SK-N-SH (cell line): ENCODE measurements at regions not wholly inside any gene's neighbourhood (a gene's known extent, or its start where the extent isn't known, plus 50 kb on each side); places are given as distances from the start of the nearest gene placed in this dataset.

Experiments
- CTCF ChIA-PET: fragments of 300-600, 350-600 bp; formaldehyde crosslinking; extraction: SDS; loops from one replicate; lab custom pipeline; 2021; lab: Yijun Ruan, JAX
- POLR2A ChIA-PET: fragments of 350-600 bp; sonication (Branson Sonifier 250); formaldehyde crosslinking; extraction: SDS; loops from one replicate; lab custom pipeline; 2020; ENCODE audit warnings: antibody characterized with exemption, inconsistent platforms; lab: Yijun Ruan, JAX
- DNase-seq: peaks from one replicate; pipeline ENCODE4 v3.0.0; 2012
- H2AFZ ChIP-seq: fragments of 200-600 bp; sonication (generic); 2 replicates; pipeline ENCODE4 v1.8.1; 2016; ENCODE audit warnings: antibody characterized with exemption, mild to moderate bottlenecking, low read depth
- H3F3A ChIP-seq: fragments of 200-600 bp; sonication (generic); replicated peaks from 2 replicates; pipeline ENCODE3; 2016; ENCODE audit warnings: antibody characterized with exemption, mild to moderate bottlenecking; ENCODE audit not compliant: insufficient read depth
- H3K27ac ChIP-seq, 2 experiments: fragments of 200-500 bp in 1 of 2; fragments of 200-600 bp in 1 of 2; sonication (Bioruptor generic) in 1 of 2; sonication (generic), shearing (Covaris generic) in 1 of 2; 2 replicates each; pipeline versions ENCODE4 v1.5.1 to v1.6.1; 2014 to 2016; ENCODE audit warnings: low read depth in 2 of 2, inconsistent platforms in 1 of 2, low read length in 1 of 2, mild to moderate bottlenecking in 1 of 2, mixed read lengths in 1 of 2
- H3K27me3 ChIP-seq: fragments of 200-600 bp; sonication (generic), shearing (Covaris generic); 2 replicates; pipeline ENCODE4 v1.6.1; 2016; ENCODE audit warnings: mixed run types; ENCODE audit not compliant: insufficient read depth
- H3K36me3 ChIP-seq, 2 experiments: fragments of 200-500 bp in 1 of 2; fragments of 200-600 bp in 1 of 2; sonication (Bioruptor generic) in 1 of 2; sonication (generic) in 1 of 2; replicated peaks in 1 of 2; 2 replicates each; pipeline versions ENCODE3 to v1.5.1; 2014 to 2016; ENCODE audit warnings: low read length in 1 of 2, mild to moderate bottlenecking in 1 of 2; ENCODE audit not compliant: insufficient read depth in 2 of 2, control insufficient read depth in 1 of 2
- H3K4me1 ChIP-seq, 2 experiments: fragments of 200-500 bp in 1 of 2; fragments of 200-600 bp in 1 of 2; sonication (Bioruptor generic) in 1 of 2; sonication (generic), shearing (Covaris generic) in 1 of 2; 2 replicates each; pipeline versions ENCODE4 v1.5.1 to v1.6.1; 2014 to 2016; ENCODE audit warnings: low read depth in 1 of 2, low read length in 1 of 2, mixed run types in 1 of 2; ENCODE audit not compliant: insufficient read depth in 2 of 2, control insufficient read depth in 1 of 2
- H3K4me2 ChIP-seq: fragments of 200-600 bp; sonication (generic), shearing (Covaris generic); 2 replicates; pipeline ENCODE4 v1.6.1; 2017; ENCODE audit warnings: mixed run types
- H3K4me3 ChIP-seq, 2 experiments: fragments of 200-500 bp in 1 of 2; fragments of 200-600 bp in 1 of 2; sonication (Bioruptor generic) in 1 of 2; sonication (generic), shearing (Covaris generic) in 1 of 2; 2 replicates each; pipeline versions ENCODE4 v1.5.1 to v1.8.1; 2014 to 2016; ENCODE audit warnings: low read depth in 2 of 2, inconsistent platforms in 1 of 2, low read length in 1 of 2, mild to moderate bottlenecking in 1 of 2, mixed read lengths in 1 of 2, moderate library complexity in 1 of 2
- H3K79me2 ChIP-seq: fragments of 200-600 bp; sonication (generic); 2 replicates; pipeline ENCODE4 v1.8.1; 2017; ENCODE audit warnings: mild to moderate bottlenecking; ENCODE audit not compliant: insufficient read depth
- H3K9ac ChIP-seq: fragments of 200-600 bp; sonication (generic); 2 replicates; pipeline ENCODE4 v1.6.1; 2017; ENCODE audit warnings: mixed run types
- H3K9me2 ChIP-seq: fragments of 200-600 bp; sonication (generic); 2 replicates; pipeline ENCODE4 v1.6.1; 2017; ENCODE audit warnings: mixed run types
- H3K9me3 ChIP-seq: fragments of 200-600 bp; sonication (generic); 2 replicates; pipeline ENCODE4 v1.6.1; 2017; ENCODE audit warnings: mixed run types, mild to moderate bottlenecking, moderate library complexity
- H4K20me1 ChIP-seq: fragments of 200-600 bp; sonication (generic); 2 replicates; pipeline ENCODE4 v1.6.1; 2017; ENCODE audit warnings: mild to moderate bottlenecking, mixed run types; ENCODE audit not compliant: insufficient read depth
- CTCF ChIP-seq: fragments of 200-600 bp; sonication (generic); IDR thresholded peaks from 2 replicates; pipeline ENCODE4 v1.6.1; 2017; ENCODE audit warnings: antibody characterized with exemption, mild to moderate bottlenecking, moderate library complexity
- EP300 ChIP-seq, 2 experiments: IDR thresholded peaks; 2 replicates each; pipeline versions ENCODE4 v1.4.0 to v1.6.1; 2012; ENCODE audit warnings: borderline replicate concordance in 1 of 2, low read depth in 1 of 2, low read length in 1 of 2
- FOSL2 ChIP-seq: IDR thresholded peaks from 2 replicates; pipeline ENCODE4 v1.4.0; 2012; ENCODE audit warnings: low read depth, mild to moderate bottlenecking, moderate library complexity, borderline replicate concordance
- GABPA ChIP-seq: IDR thresholded peaks from 2 replicates; pipeline ENCODE4 v1.4.0; 2012; ENCODE audit warnings: low read depth, mild to moderate bottlenecking
- GATA2 ChIP-seq: sonication (generic); formaldehyde crosslinking; IDR thresholded peaks from 2 replicates; pipeline ENCODE4 v1.5.0; 2020; ENCODE audit warnings: mild to moderate bottlenecking, missing genetic modification reagents
- JUND ChIP-seq: IDR thresholded peaks from 2 replicates; pipeline ENCODE4 v1.4.0; 2012
- NRF1 ChIP-seq: IDR thresholded peaks from 2 replicates; pipeline ENCODE4 v1.6.1; 2012; ENCODE audit warnings: low read depth, mild to moderate bottlenecking, low read length
- POLR2AphosphoS5 ChIP-seq: IDR thresholded peaks from 2 replicates; pipeline ENCODE4 v1.6.1; 2012; ENCODE audit warnings: low read depth, low read length
- RCOR1 ChIP-seq: fragments of 150-350 bp; IDR thresholded peaks from 2 replicates; pipeline ENCODE4 v1.6.1; 2017; ENCODE audit warnings: antibody characterized with exemption, low read length
- SMC3 ChIP-seq: IDR thresholded peaks from 2 replicates; pipeline ENCODE4 v1.6.1; 2012; ENCODE audit warnings: low read depth, low read length, improper control_type of control experiment
- TCF12 ChIP-seq: IDR thresholded peaks from 2 replicates; pipeline ENCODE4 v1.4.0; 2012
- USF1 ChIP-seq: IDR thresholded peaks from 2 replicates; pipeline ENCODE4 v1.4.0; 2012; ENCODE audit warnings: low read depth, borderline replicate concordance
- USF2 ChIP-seq: fragments of 150-350 bp; IDR thresholded peaks from 2 replicates; pipeline ENCODE4 v1.6.1; 2017; ENCODE audit warnings: antibody characterized with exemption, low read length, low read depth, borderline replicate concordance
- YY1 ChIP-seq: IDR thresholded peaks from 2 replicates; pipeline ENCODE4 v1.4.0; 2012; ENCODE audit warnings: low read depth, mild to moderate bottlenecking
- ZBTB33 ChIP-seq: IDR thresholded peaks from 2 replicates; pipeline ENCODE4 v1.4.0; 2012; ENCODE audit warnings: low read depth, borderline replicate concordance
- WGBS: methylation state at CpG from one replicate; pipeline ENCODE4 v1.1.6; 2017; ENCODE audit warnings: low lambda C conversion rate; 5-methylcytosine and 5-hydroxymethylcytosine counted together

GRCh38 chr5:36537724-36538123, 68.7 kb upstream of the SLC1A3 start:
- H3K79me2 ChIP-seq = no peaks in the 10 kb centered on the region
- POLR2A ChIA-PET = no interaction called here
- no peak for TF ChIP-seq EP300 (IDR thresholded peaks at IDR 0.05; ENCODE audit: borderline replicate concordance in 1 of 2, low read depth in 1 of 2, low read length in 1 of 2)
- TF ChIP-seq POLR2AphosphoS5 = no peak
- no peak for TF ChIP-seq ZBTB33
- TF ChIP-seq YY1 = no peak
- TF ChIP-seq USF1 = no peak
- no peak for TF ChIP-seq SMC3
- TF ChIP-seq TCF12 = no peak
- TF ChIP-seq CTCF = no peak
- no peak for TF ChIP-seq GATA2 (CRISPR knock-in tag)
- no peak for TF ChIP-seq GABPA
- no peak for TF ChIP-seq RCOR1
- no peak for TF ChIP-seq JUND
- no peak for TF ChIP-seq USF2
- no peak for TF ChIP-seq NRF1
- TF ChIP-seq FOSL2 = no peak
- no peaks in the 10 kb centered on the region for H3K9me2 ChIP-seq
- H3K4me1 ChIP-seq = no peaks in the 10 kb centered on the region
- H3K27ac ChIP-seq = no peak overlapping the region
- H3K9me3 ChIP-seq = no peaks in the 10 kb centered on the region
- H3K36me3 ChIP-seq = no peaks in the 10 kb centered on the region
- no peaks in the 10 kb centered on the region for H3F3A ChIP-seq
- no peak overlapping the region for H2AFZ ChIP-seq
- 39% methylated on average over 4 of the region's 4 CpGs for WGBS
- H3K9ac ChIP-seq = no peak overlapping the region
- H3K27me3 ChIP-seq = peaks cover 24% of the 10 kb centered on the region; the same call in 1 of the 2 replicates
- H3K4me3 ChIP-seq = no peak overlapping the region
- H4K20me1 ChIP-seq = no peaks in the 10 kb centered on the region
- no peak for DNase-seq
- CTCF ChIA-PET = no interaction called here
- H3K4me2 ChIP-seq = no peak overlapping the region
